GM23248 (cell line): ENCODE measurements at regions not wholly inside any gene's neighbourhood (a gene's known extent, or its start where the extent isn't known, plus 50 kb on each side); places are given as distances from the start of the nearest gene placed in this dataset.

Experiments used
- EZH2 ChIP-seq: fragments of 200-600 bp; sonication (generic); IDR thresholded peaks from 2 replicates; pipeline ENCODE4 v1.6.1; 2018; ENCODE audit warnings: antibody characterized with exemption, mild to moderate bottlenecking; ENCODE audit not compliant: insufficient read depth, poor library complexity, severe bottlenecking
- EZH2phosphoT487 ChIP-seq: fragments of 200-600 bp; sonication (generic); IDR thresholded peaks from 2 replicates; pipeline ENCODE4 v1.6.1; 2018; ENCODE audit warnings: antibody characterized with exemption, moderate library complexity, mild to moderate bottlenecking, low read depth; ENCODE audit not compliant: insufficient read depth

GRCh38 chr5:115428676-115429075, 115.9 kb downstream of the FEM1C start:
- no peak for TF ChIP-seq EZH2
- no peak for TF ChIP-seq EZH2phosphoT487
